ENCODE measurements at regions not wholly inside any gene's neighbourhood (a gene's known extent, or its start where the extent isn't known, plus 50 kb on each side); places are given as distances from the start of the nearest gene placed in this dataset.

GRCh38 chr16:76784530-76784929, 406.5 kb upstream of the MON1B start:
- no peaks in the 10 kb centered on the region for H3K4me1 Mint-ChIP-seq (ENCODE audit: low read depth)
- no peak for DNase-seq
- H3K27ac Mint-ChIP-seq: no peak overlapping the region
- CTCF ChIA-PET: no interaction called here
- H3K9me3 Mint-ChIP-seq: peaks cover 8% of the 10 kb centered on the region
- no peak overlapping the region for H3K4me3 Mint-ChIP-seq
- intact Hi-C loops (cut with micrococcal nuclease): no loop called here
- no peaks in the 10 kb centered on the region for H3K27me3 Mint-ChIP-seq (ENCODE audit: low read depth)
- no peaks in the 10 kb centered on the region for H3K36me3 Mint-ChIP-seq (ENCODE audit: low read depth)

GRCh38 chr16:76787394-76787793, 403.6 kb upstream of the MON1B start:
- Mint-ChIP-seq H3K27me3 (ENCODE audit: low read depth) (no peaks in the 10 kb centered on the region), H3K36me3 (ENCODE audit: low read depth) (no peaks in the 10 kb centered on the region), H3K4me3 (no peak overlapping the region), H3K9me3 (peaks cover 10% of the 10 kb centered on the region), H3K4me1 (ENCODE audit: low read depth) (no peaks in the 10 kb centered on the region), H3K27ac (no peak overlapping the region)
- CTCF ChIA-PET: interaction anchor here (1.0 kb wide), 1 partner anchor 25 kb away, joined by 4 read pairs; no protein-coding TSS in a partner anchor
- intact Hi-C loops (cut with micrococcal nuclease): no loop called here
- no peak for DNase-seq

- no peak for DNase-seq
- no peaks in the 10 kb centered on the region for H3K4me1 Mint-ChIP-seq (ENCODE audit: low read depth)
- intact Hi-C loops (cut with micrococcal nuclease): no loop called here
- CTCF ChIA-PET: no interaction called here
- peaks cover 8% of the 10 kb centered on the region for H3K9me3 Mint-ChIP-seq
- H3K27me3 Mint-ChIP-seq (ENCODE audit: low read depth): no peaks in the 10 kb centered on the region
- no peaks in the 10 kb centered on the region for H3K36me3 Mint-ChIP-seq (ENCODE audit: low read depth)
- no peak overlapping the region for H3K27ac Mint-ChIP-seq
- no peak overlapping the region for H3K4me3 Mint-ChIP-seq
These were observed 399.8 kb upstream of the MON1B start for GRCh38 chr16:76791151-76791550.

DNA sequence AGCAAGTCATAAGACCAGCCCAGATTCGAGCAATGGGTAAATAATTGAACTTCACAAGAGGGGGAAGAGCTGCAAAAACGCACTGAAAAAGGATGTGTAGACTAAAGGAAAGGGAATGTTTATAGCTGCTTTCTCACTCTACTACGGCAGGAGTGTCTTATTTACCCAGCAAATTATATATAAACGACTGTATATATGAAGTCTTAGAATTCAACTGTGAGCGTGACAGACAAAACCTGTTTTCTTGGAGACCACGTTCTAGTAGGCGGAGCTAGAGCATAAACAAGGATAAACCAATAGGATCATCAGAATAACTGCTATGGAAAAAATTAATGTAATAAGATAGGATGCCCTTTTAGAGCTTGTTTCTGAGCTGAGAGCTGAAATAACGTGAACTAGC, 394.6 kb upstream of the MON1B start:
- Mint-ChIP-seq H3K9me3 (peaks cover 2% of the 10 kb centered on the region), H3K36me3 (ENCODE audit: low read depth) (no peaks in the 10 kb centered on the region), H3K27me3 (ENCODE audit: low read depth) (no peaks in the 10 kb centered on the region), H3K4me1 (ENCODE audit: low read depth) (no peaks in the 10 kb centered on the region), H3K27ac (no peak overlapping the region), H3K4me3 (no peak overlapping the region)
- no peak for DNase-seq
- intact Hi-C loops (cut with micrococcal nuclease): no loop called here
- CTCF ChIA-PET: interaction anchor here (0.6 kb wide), 1 partner anchor 44 kb away, joined by 3 read pairs; no protein-coding TSS in a partner anchor

DNA sequence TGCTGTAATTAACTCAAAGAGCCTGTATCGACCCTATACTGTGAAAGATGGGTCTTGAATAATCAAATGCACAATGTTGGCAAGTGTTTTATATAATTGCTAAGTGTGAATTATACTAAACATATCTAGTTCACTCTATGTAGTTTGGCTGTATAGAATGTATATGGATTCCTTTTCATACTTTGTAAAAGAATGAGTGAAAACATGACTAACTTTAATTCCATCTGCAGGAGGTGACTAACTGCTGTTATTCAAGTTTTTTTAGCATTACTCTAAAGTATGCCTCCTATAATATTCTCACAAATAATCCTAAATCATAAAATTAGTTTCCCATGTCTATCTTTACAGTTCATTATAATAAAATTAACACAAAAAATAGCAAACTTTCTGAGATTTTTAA, 394.0 kb upstream of the MON1B start:
- intact Hi-C loops (cut with micrococcal nuclease): no loop called here
- no peak for DNase-seq
- CTCF ChIA-PET: interaction anchor here (0.6 kb wide), 1 partner anchor 43 kb away, joined by 3 read pairs; no protein-coding TSS in a partner anchor
- H3K27ac Mint-ChIP-seq: no peak overlapping the region
- H3K4me1 Mint-ChIP-seq (ENCODE audit: low read depth): no peaks in the 10 kb centered on the region
- no peak overlapping the region for H3K4me3 Mint-ChIP-seq
- no peaks in the 10 kb centered on the region for H3K27me3 Mint-ChIP-seq (ENCODE audit: low read depth)
- H3K36me3 Mint-ChIP-seq (ENCODE audit: low read depth): no peaks in the 10 kb centered on the region
- peaks cover 4% of the 10 kb centered on the region for H3K9me3 Mint-ChIP-seq

- Mint-ChIP-seq H3K27ac (no peak overlapping the region), H3K9me3 (peaks cover 6% of the 10 kb centered on the region), H3K27me3 (ENCODE audit: low read depth) (no peaks in the 10 kb centered on the region), H3K36me3 (ENCODE audit: low read depth) (no peaks in the 10 kb centered on the region), H3K4me3 (no peak overlapping the region), H3K4me1 (ENCODE audit: low read depth) (no peaks in the 10 kb centered on the region)
- CTCF ChIA-PET: no interaction called here
- no peak for DNase-seq
- intact Hi-C loops (cut with micrococcal nuclease): no loop called here
These were observed 393.5 kb upstream of the MON1B start for GRCh38 chr16:76797457-76797856.

GRCh38 chr16:76800196-76800595, 390.8 kb upstream of the MON1B start:
- CTCF ChIA-PET: no interaction called here
- Mint-ChIP-seq H3K9me3 (peaks cover 8% of the 10 kb centered on the region), H3K4me3 (no peak overlapping the region), H3K27ac (no peak overlapping the region), H3K27me3 (ENCODE audit: low read depth) (no peaks in the 10 kb centered on the region), H3K4me1 (ENCODE audit: low read depth) (peaks cover under 1% of the 10 kb centered on the region), H3K36me3 (ENCODE audit: low read depth) (no peaks in the 10 kb centered on the region)
- DNase-seq: no peak
- intact Hi-C loops (cut with micrococcal nuclease): no loop called here

DNA sequence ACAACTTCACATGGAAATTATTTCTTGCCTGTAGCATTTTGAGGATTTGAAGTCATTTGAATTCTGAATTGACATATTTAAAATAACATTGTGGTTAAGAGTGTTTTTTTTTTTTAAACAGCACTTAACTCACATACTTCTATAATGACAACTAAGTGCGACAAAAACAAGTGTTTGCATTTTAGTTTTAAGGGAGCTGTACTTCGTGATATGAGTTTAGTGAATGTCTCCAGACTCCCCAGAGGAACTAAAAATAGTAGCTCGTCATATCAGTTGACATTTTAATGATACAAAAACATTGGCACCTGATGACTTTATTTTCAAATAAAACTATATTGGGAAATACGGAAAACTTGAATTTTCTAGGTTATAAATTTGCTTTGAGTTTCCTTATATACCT, 389.6 kb upstream of the MON1B start:
- Mint-ChIP-seq H3K4me3 (no peak overlapping the region), H3K9me3 (peaks cover 8% of the 10 kb centered on the region), H3K27me3 (ENCODE audit: low read depth) (no peaks in the 10 kb centered on the region), H3K4me1 (ENCODE audit: low read depth) (peaks cover 5% of the 10 kb centered on the region), H3K27ac (no peak overlapping the region), H3K36me3 (ENCODE audit: low read depth) (no peaks in the 10 kb centered on the region)
- no peak for DNase-seq
- intact Hi-C loops (cut with micrococcal nuclease): no loop called here
- CTCF ChIA-PET: interaction anchor here (0.6 kb wide), 1 partner anchor 167 kb away, joined by 3 read pairs; no protein-coding TSS in a partner anchor

GRCh38 chr16:76816475-76816874, 374.5 kb upstream of the MON1B start:
- Mint-ChIP-seq H3K4me3 (no peak overlapping the region), H3K9me3 (peaks cover 4% of the 10 kb centered on the region), H3K27me3 (ENCODE audit: low read depth) (no peaks in the 10 kb centered on the region), H3K4me1 (ENCODE audit: low read depth) (no peaks in the 10 kb centered on the region), H3K36me3 (ENCODE audit: low read depth) (no peaks in the 10 kb centered on the region), H3K27ac (no peak overlapping the region)
- CTCF ChIA-PET: no interaction called here
- intact Hi-C loops (cut with micrococcal nuclease): no loop called here
- DNase-seq: no peak

GRCh38 chr16:76818606-76819181, 372.3 kb upstream of the MON1B start:
- Mint-ChIP-seq H3K36me3 (ENCODE audit: low read depth) (no peaks in the 10 kb centered on the region), H3K27ac (no peak overlapping the region), H3K9me3 (peaks cover 4% of the 10 kb centered on the region), H3K4me3 (no peak overlapping the region), H3K27me3 (ENCODE audit: low read depth) (no peaks in the 10 kb centered on the region), H3K4me1 (ENCODE audit: low read depth) (no peaks in the 10 kb centered on the region)
- no peak for DNase-seq
- intact Hi-C loops (cut with micrococcal nuclease): no loop called here
- CTCF ChIA-PET: no interaction called here

- no peaks in the 10 kb centered on the region for H3K36me3 Mint-ChIP-seq (ENCODE audit: low read depth)
- intact Hi-C loops (cut with micrococcal nuclease): no loop called here
- H3K27me3 Mint-ChIP-seq (ENCODE audit: low read depth): no peaks in the 10 kb centered on the region
- no peak for DNase-seq
- CTCF ChIA-PET: no interaction called here
- no peak overlapping the region for H3K27ac Mint-ChIP-seq
- H3K4me1 Mint-ChIP-seq (ENCODE audit: low read depth): no peaks in the 10 kb centered on the region
- H3K9me3 Mint-ChIP-seq: peaks cover 2% of the 10 kb centered on the region
- no peak overlapping the region for H3K4me3 Mint-ChIP-seq
These were observed 371.6 kb upstream of the MON1B start for GRCh38 chr16:76819226-76819916.

DNA sequence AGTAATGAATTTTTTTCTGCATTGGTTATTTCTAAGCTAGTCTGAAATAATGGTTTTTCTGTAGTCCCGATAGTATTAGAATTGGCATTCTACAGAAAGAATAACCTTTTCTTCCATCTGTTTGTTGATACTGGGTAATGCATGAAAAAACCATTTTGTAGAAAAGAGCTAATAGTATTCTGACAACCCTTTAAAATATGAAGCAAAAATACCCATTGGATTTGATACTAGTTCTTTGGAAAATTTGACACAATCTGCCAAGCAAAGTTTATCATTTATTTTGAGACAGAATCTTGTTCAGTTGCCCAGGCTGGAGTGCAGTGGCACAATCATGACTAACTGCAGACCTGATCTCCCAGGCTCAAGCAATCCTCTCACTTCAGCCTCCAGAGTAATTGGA, 366.8 kb upstream of the MON1B start:
- no peak for DNase-seq
- no peaks in the 10 kb centered on the region for H3K4me1 Mint-ChIP-seq (ENCODE audit: low read depth)
- H3K9me3 Mint-ChIP-seq: peaks cover 11% of the 10 kb centered on the region
- H3K27me3 Mint-ChIP-seq (ENCODE audit: low read depth): no peaks in the 10 kb centered on the region
- no peak overlapping the region for H3K27ac Mint-ChIP-seq
- CTCF ChIA-PET: interaction anchor here (0.7 kb wide), 1 partner anchor 37 kb away, joined by 3 read pairs; no protein-coding TSS in a partner anchor
- H3K36me3 Mint-ChIP-seq (ENCODE audit: low read depth): peaks cover 1% of the 10 kb centered on the region
- intact Hi-C loops (cut with micrococcal nuclease): no loop called here
- H3K4me3 Mint-ChIP-seq: no peak overlapping the region

DNA sequence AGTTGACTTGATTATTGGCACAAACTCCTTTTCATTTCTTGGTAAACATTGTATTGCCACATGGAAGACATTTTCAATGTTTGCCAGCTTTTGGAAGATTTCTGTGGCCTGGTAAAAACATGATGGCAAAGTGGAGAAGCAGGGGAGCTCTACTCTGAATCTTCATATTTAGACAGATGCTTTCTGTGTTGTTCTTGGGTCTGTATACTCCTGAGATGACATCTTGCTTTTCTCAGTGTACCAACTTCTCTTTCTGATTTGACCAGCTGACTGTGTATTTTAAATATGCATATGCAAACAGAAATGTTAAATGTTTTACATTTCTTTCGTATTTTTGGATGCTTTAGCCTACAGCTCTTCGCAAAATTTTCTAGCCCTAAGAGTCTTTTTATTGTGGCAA, 366.2 kb upstream of the MON1B start:
- H3K27ac Mint-ChIP-seq: no peak overlapping the region
- H3K36me3 Mint-ChIP-seq (ENCODE audit: low read depth): peaks cover 1% of the 10 kb centered on the region
- no peaks in the 10 kb centered on the region for H3K4me1 Mint-ChIP-seq (ENCODE audit: low read depth)
- no peak for DNase-seq
- intact Hi-C loops (cut with micrococcal nuclease): no loop called here
- peaks cover 13% of the 10 kb centered on the region for H3K9me3 Mint-ChIP-seq
- no peak overlapping the region for H3K4me3 Mint-ChIP-seq
- CTCF ChIA-PET: no interaction called here
- no peaks in the 10 kb centered on the region for H3K27me3 Mint-ChIP-seq (ENCODE audit: low read depth)
